ENCODE measurements at regions not wholly inside any gene's neighbourhood (a gene's known extent, or its start where the extent isn't known, plus 50 kb on each side); places are given as distances from the start of the nearest gene placed in this dataset.

DNA sequence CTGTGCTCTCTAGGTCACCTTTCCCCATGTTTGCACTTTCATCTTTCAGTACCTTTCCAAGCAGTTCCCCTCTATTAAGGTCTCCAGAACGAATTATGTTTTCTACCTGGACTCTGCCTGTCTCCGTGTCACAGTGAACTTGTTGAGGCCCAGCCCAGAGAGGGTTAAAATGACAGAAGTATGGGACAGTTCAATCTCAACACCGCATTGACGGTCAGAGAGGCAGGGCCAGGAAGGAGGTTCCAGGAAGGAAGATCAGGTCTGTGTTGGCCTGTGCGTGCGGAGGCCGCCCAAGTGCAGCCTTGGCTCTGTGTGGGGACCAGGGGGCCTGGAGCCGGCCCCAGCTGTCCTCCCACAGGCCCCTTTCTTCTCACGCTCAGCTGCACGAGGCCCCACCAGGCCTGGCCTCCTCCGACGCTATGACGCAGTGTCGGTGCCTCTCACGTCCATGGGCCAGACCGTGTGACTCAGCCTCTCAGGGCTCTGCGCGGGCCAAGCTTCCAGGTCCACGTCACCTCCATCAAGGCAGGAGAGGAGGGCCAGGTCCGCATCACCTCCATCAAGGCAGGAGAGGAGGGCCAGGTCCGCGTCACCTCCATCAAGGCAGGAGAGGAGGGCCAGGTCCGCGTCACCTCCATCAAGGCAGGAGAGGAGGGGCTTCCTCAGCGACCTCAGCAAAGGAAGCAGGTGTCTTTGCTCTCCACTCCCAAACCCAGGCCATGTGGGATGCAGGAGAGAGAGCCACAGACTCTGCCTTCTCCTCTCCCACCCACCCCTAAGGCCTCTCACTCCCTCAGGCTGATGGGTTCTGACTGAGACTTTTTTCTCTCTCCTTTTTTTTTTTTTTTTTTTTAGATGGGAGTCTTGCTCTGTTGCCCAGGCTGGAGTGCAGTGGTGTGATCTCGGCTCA, 83.1 kb downstream of the CPN2 start:
- DNase-seq: no peak

DNA sequence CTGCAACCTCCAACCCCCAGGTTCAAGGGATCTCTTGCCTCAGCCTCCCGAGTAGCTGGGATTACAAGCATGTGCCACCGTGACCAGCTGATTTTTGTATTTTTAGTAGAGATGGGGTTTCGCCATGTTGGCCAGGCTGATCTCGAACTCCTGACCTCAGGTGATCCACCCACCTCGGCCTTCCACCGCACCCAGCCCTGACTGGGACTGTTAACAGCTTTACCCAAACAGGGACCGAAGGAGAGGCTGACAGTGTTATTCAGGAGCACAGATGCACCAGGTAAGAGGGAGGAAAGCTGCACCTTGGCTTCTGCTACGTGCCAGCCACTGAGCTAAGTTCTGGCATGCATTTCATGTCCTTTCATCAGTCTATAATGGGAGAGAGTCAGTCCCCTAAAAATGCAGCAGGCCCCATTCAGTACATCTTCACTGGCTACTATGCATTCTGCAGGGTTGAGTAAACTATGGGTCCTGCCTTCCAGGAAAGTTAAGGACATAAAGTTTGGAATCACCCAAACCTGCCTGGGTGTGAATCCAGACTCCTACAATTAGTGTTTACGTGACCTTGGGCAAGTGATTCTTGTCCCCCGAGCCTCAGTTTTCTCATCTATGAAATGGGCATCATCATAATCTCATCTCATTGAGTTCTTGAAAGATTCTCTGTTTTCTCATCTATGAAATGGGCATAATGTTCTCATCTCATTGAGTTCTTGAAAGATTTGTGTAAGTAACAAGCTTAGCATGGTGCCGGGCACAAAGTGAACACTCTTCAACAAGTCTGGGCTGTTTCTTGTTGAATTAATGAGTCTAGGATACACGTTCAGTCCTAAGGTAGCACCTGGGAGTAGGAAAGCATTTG, 82.2 kb downstream of the CPN2 start:
- DNase-seq: no peak

- DNase-seq: no peak
These were observed 81.5 kb downstream of the CPN2 start for GRCh38 chr3:194269610-194270145.

DNA sequence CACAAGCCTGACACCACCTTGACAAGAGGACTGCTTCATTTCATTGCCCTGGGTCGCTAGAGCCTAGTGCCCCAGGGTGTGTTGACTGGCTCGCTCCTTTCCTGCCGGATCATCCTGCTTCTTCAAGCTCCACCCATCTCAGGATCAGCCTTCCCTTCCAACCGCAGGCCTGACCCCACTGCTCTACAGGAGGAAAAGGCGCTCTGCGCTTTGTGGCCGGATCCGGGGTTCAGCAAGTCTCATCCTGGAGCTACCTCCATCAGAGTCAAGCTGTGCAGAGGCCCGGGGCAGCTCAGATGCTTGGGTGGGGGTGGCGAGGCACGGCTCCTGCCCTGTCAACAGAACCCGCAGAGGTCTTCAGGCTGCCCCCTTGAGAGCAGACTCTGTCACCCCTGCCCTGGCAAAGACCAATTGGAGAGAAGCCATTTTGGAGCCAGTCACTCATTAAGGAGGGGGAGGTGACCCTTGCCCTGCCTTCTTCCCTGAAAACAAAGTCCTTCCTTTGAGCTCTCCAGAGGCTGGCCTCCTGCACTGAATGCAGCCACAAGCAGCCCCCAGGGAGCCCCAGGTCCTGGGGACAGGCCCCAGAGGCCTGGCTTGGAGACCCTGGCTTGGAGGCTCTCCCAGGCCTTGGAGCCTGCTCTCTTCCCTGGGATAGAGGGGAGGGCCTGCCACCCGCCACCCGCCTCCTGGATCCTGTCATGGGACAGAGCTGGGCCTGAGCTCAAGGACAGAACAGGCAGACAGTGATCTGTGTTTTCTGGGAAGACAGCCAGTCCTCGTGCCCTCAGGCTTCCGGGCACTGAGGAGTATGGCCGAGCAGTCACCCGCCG, 80.3 kb downstream of the CPN2 start:
- DNase-seq: no peak

DNA sequence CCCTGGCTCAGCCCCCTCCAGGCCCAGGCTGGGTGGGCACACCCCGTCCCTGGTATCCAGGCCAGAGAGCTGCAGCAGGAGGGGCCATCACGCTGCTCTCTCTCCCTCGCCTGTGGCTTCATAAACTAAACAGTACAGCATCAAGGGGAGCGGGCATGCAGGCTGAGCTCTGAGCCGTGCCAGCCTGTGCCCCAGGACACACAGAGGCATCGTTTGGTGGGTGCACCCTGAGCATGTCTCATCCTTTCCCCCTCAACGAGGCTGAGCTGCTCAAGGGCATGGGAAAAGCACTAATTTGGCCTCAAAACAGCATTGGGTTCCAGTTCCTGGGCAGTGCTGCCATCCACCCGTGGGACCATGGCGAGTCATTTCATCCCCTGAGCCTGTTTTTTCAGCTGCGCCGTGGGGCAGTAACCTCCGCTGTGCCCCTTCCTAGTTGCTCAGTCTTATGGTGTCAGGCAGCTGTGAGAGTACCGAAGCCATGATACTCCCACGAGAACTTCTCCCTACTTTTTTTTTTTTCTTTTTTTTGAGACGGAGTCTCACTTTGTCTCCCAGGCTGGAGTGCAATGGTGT, 79.6 kb downstream of the CPN2 start:
- no peak for DNase-seq

GRCh38 chr3:194272221-194272620, 78.9 kb downstream of the CPN2 start:
- DNase-seq: no peak

DNA sequence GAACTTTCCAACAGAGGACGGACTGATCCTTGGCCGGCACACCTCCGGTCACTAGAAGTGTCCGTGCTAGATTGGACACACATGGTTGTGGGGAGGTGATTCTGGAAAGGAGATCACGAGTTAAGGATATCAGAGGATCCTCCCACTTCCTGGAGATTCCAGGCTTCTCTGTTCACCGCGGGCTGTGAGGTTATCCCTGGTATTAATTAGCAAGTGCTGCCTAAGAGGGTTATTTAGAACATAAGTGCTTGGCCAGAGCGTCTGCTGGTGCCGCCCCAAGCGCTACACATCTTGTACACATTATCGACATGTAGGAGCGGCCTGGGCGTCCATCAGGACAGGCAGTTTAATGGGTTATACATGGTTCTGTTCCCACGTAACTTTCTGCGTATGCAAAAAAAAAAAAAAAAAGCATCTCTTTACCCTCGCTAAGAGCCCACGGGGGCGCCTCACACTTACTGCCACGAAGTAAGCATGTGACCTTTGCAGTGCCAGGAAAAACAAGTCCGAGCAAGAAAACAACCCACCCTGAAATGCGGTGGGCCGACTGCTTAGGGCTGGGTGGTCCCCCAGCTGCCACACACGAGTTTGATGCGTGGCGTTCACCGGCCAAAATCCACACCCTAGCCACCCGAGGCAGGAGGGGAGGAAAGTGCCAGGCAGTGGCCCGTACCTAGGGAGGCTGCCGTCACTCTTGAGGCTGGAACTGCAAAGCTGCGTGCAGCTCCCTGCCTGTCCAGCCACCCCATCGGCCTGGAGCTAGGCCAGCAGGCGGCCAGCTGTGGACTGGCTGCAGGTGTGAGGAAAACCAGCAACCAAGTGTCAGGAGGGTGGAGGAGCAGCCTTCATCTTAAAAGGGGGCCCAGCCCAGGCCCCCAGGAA, 78.0 kb downstream of the CPN2 start:
- no peak for DNase-seq

- no peak for DNase-seq
These were observed 77.3 kb downstream of the CPN2 start for GRCh38 chr3:194273743-194274310.

DNA sequence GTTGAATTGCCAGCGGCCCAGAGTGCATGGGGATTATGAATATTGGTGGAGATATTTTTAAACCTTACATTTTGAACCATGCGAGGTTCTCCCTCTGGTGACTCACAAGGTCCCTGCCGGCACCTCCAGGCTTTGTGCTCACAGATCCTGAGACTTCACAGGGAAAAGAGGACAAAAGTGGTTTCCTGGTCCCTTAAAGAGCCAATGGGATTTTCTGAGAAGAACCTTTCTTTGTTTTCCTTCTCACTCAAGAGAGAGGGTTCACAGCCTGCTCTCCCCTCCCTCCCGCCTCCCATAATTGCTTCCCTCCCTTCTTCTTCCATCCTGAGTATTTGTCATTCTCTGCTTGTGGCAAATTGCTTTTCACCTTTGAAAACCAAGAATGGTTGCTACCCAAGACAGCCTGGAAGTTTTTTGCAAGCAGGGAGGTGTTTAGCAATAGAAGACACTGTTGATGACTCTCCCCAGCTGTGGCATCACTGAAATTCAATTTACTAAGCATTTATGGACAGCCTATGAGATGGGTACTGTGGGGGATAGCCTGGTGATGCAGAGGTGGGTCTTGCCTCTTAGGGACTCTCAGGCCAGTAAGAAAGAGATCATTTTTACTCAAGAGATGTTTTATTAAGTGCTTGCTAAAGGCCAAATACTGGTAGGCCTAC, 76.6 kb downstream of the CPN2 start:
- no peak for DNase-seq

- DNase-seq: no peak
These were observed 75.8 kb downstream of the CPN2 start for GRCh38 chr3:194275291-194275690.

DNA sequence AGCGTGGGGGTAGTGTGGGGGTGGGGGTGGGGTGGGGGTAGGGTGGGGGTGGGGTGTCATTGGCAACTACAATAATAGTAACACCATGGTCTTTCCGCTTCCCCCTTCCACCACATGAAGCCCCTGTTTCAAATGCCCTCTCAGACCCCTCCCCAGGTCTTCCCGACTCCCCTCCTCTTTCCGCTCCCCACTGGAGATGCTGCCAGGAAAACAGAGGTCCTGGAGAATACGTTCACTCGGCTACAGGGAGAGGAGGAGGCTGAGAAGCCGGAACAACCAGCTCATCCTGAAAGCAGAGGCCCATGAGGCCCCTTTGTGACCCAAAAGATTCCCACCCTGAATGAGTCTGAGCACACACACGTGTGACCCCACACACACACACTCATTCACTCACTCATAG, 75.4 kb downstream of the CPN2 start:
- DNase-seq: no peak

GRCh38 chr3:194276768-194277103, 74.4 kb downstream of the CPN2 start:
- DNase-seq: no peak

DNA sequence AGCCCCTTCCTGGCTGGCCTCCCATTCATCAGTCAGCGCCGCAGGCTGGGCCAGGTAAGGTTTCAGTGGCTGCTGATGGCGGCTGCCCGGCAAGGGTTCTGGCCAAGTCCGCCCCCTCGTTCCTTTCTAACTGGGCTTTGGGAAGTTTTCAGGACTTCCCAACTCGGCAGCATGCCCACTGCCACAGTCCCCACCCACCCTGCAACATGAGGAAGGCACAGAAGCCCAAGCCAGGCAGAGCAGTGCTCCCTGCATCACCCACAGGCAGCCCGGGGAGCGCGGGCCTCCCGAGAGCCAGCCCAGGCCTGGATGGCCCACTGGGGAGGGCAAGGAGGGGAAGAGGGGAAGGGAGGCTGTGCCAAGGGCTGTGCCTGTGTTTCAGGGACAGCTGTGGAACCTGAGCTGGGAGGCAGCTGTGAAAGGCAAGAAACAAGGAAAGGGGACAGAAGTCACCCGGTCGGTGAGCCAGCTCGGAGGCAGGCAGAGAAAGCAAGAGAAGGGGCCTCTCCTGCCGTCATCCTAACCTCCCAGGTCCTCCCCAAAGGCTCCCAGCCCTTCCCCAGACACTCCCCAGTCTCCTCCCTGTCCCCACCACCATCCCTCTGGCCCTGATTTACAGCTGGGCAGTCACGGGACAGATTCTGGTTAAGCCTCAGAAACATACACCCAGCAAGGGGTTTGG, 73.9 kb downstream of the CPN2 start:
- no peak for DNase-seq

DNA sequence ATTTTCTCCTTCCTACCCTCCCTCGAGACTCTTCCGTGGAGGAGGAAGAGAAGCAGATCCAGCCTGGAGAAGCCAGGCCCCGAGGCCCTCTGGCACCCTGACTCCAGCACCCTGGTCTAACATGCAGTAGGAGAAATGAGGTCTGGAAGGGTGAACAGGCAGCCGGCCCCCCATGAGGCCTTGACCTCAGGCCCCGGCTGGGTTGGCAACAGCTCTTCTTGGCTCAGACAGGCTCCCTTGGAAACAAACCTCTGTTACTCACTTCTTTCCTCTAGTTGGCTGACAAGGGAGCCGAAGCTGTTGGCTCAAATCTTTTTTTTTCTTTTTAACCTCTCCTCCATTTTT, 73.4 kb downstream of the CPN2 start:
- DNase-seq: no peak

- no peak for DNase-seq
These were observed 72.8 kb downstream of the CPN2 start for GRCh38 chr3:194278186-194278845.

- DNase-seq: no peak
These were observed 72.0 kb downstream of the CPN2 start for GRCh38 chr3:194279101-194279500.

GRCh38 chr3:194279701-194280360, 71.3 kb downstream of the CPN2 start:
- DNase-seq: no peak

DNA sequence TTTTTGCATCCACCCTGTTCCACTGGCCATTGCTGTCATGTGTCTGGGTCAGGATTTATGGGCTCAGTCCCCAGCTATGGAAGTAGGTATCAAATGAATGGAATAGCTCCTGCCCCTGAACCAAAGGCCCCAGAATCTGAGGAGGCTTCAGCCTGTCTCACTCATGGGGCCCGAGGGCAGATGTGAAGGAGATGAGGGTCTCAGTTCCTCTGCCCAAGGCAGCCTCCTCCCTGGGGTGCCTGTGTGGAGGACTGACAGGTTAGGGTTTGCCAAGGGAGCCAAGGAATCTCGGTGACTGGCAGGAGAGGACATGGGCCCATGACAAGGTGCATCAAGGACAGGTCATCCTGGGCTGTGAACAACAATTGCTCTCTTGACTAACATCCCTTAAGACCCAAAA, 70.4 kb downstream of the CPN2 start:
- no peak for DNase-seq

GRCh38 chr3:194281306-194281705, 69.8 kb downstream of the CPN2 start:
- no peak for DNase-seq
